ENCODE measurements at regions not wholly inside any gene's neighbourhood (a gene's known extent, or its start where the extent isn't known, plus 50 kb on each side); places are given as distances from the start of the nearest gene placed in this dataset.
"Not testable (repeated sequence)": the region's sequence is repeated elsewhere in the genome, so short reads cannot be mapped to it uniquely, and the experiment has no call there.

- no peak for DNase-seq
Observed at GRCh38 chr10:36023939-36024338, 381.8 kb upstream of the FZD8 start.

GRCh38 chr10:36021096-36021495, 379.0 kb upstream of the FZD8 start:
- DNase-seq = no peak

GRCh38 chr10:36019749-36020148, 377.7 kb upstream of the FZD8 start:
- DNase-seq = no peak

GRCh38 chr10:36018996-36019395, 376.9 kb upstream of the FZD8 start:
- no peak for DNase-seq

GRCh38 chr10:36017137-36017536, 375.0 kb upstream of the FZD8 start:
- DNase-seq = no peak

GRCh38 chr10:36007369-36007768, 365.3 kb upstream of the FZD8 start:
- DNase-seq = no peak

- DNase-seq = no peak
Observed at GRCh38 chr10:36003688-36004087, 361.6 kb upstream of the FZD8 start.

GRCh38 chr10:36003031-36003600, 361.0 kb upstream of the FZD8 start:
- no peak for DNase-seq

GRCh38 chr10:36002445-36002844, 360.3 kb upstream of the FZD8 start:
- no peak for DNase-seq

GRCh38 chr10:36000754-36001153, 358.7 kb upstream of the FZD8 start:
- not testable (repeated sequence) for DNase-seq

GRCh38 chr10:35998026-35998425, 355.9 kb upstream of the FZD8 start:
- DNase-seq = no peak

- no peak for DNase-seq
Observed at GRCh38 chr10:35995485-35995884, 353.4 kb upstream of the FZD8 start.

- DNase-seq = no peak
Observed at GRCh38 chr10:35993591-35994515, 351.8 kb upstream of the FZD8 start.

GRCh38 chr10:35992107-35992506, 350.0 kb upstream of the FZD8 start:
- DNase-seq = no peak

GRCh38 chr10:35986756-35987502, 344.8 kb upstream of the FZD8 start:
- DNase-seq = no peak

GRCh38 chr10:35979116-35979515, 337.0 kb upstream of the FZD8 start:
- DNase-seq = no peak

GRCh38 chr10:35973912-35974591, 332.0 kb upstream of the FZD8 start:
- DNase-seq = peak; percentile 6

- DNase-seq = no peak
Observed at GRCh38 chr10:35972275-35972674, 330.2 kb upstream of the FZD8 start.

GRCh38 chr10:35971397-35971796, 329.3 kb upstream of the FZD8 start:
- DNase-seq = no peak

GRCh38 chr10:35963685-35964084, 321.6 kb upstream of the FZD8 start:
- DNase-seq = no peak

GRCh38 chr10:35961501-35961900, 319.4 kb upstream of the FZD8 start:
- no peak for DNase-seq

GRCh38 chr10:35959252-35959651, 317.2 kb upstream of the FZD8 start:
- DNase-seq = no peak

- not testable (repeated sequence) for DNase-seq
Observed at GRCh38 chr10:35958609-35959008, 316.5 kb upstream of the FZD8 start.
